Osteoblast (primary cell): ENCODE measurements at regions not wholly inside any gene's neighbourhood (a gene's known extent, or its start where the extent isn't known, plus 50 kb on each side); places are given as distances from the start of the nearest gene placed in this dataset.

Experiments used
- DNase-seq: peaks from one replicate; pipeline ENCODE4 v3.0.0; 2011; ENCODE audit warnings: low spot score, mixed read lengths; ENCODE audit not compliant: insufficient read length; ENCODE audit errors: missing footprints
- H2AFZ ChIP-seq: 2 replicates; pipeline ENCODE4 v1.6.0; 2011; ENCODE audit warnings: mild to moderate bottlenecking, low read length
- H3K27ac ChIP-seq: 2 replicates; pipeline ENCODE4 v1.5.1; 2011; ENCODE audit warnings: mild to moderate bottlenecking, low read depth, low read length, moderate library complexity
- H3K27me3 ChIP-seq: 2 replicates; pipeline ENCODE4 v1.6.0; 2012; ENCODE audit warnings: mild to moderate bottlenecking, control low read depth, inconsistent platforms, low read length, moderate library complexity; ENCODE audit not compliant: insufficient read depth
- H3K36me3 ChIP-seq: 2 replicates; pipeline ENCODE4 v1.5.1; 2011; ENCODE audit warnings: mild to moderate bottlenecking, low read length, control low read depth, moderate library complexity; ENCODE audit not compliant: insufficient read depth
- H3K4me1 ChIP-seq: 2 replicates; pipeline ENCODE4 v1.5.1; 2011; ENCODE audit warnings: mild to moderate bottlenecking, low read length, control low read depth, moderate library complexity; ENCODE audit not compliant: insufficient read depth
- H3K4me2 ChIP-seq: 2 replicates; pipeline ENCODE4 v1.6.0; 2011; ENCODE audit warnings: mild to moderate bottlenecking, low read length; ENCODE audit not compliant: insufficient read depth
- H3K4me3 ChIP-seq: fragments of 200-600 bp; sonication (generic); 3 replicates; pipeline ENCODE4 v1.5.1; 2012; ENCODE audit warnings: mild to moderate bottlenecking, low read length, inconsistent platforms; ENCODE audit not compliant: insufficient read depth
- H3K79me2 ChIP-seq: 2 replicates; pipeline ENCODE4 v1.6.0; 2012; ENCODE audit warnings: mild to moderate bottlenecking, low read length, control low read depth, inconsistent platforms; ENCODE audit not compliant: insufficient read depth
- H3K9me3 ChIP-seq: 2 replicates; pipeline ENCODE4 v1.5.1; 2011; ENCODE audit warnings: low read depth, low read length, control low read depth
- H4K20me1 ChIP-seq: 2 replicates; pipeline ENCODE4 v1.6.0; 2012; ENCODE audit warnings: mild to moderate bottlenecking, low read length, control low read depth; ENCODE audit not compliant: insufficient read depth
- CTCF ChIP-seq: IDR thresholded peaks from 2 replicates; pipeline ENCODE4 v1.5.1; 2011; ENCODE audit warnings: mild to moderate bottlenecking, low read depth, low read length, moderate library complexity; ENCODE audit errors: extremely low read depth

DNA sequence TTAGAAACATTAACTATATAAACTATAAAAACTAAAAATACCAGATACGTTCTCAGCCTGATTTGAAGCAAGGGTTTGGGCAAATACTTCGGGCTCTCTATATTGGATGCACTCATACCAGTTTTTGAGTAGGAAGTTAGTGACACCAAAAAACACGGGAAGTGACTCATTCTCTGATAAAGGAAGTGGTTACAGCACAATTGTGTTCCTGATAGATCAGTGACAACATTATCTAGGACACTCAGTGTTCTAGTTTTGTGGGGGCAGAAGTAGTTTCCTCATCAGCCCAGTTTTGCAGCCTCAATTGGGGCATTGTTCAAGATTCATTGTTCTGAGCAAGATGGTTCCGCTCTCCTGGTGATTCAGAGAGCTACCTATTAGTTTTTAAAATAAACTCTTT is 469.6 kb upstream of the DPPA4 start:
- no peak for DNase-seq
- Histone ChIP-seq H3K36me3 (no peaks in the 10 kb centered on the region), H3K27me3 (no peaks in the 10 kb centered on the region), H3K9me3 (no peaks in the 10 kb centered on the region), H3K79me2 (no peaks in the 10 kb centered on the region), H3K4me3 (no peak overlapping the region), H3K27ac (no peak overlapping the region), H4K20me1 (no peaks in the 10 kb centered on the region), H2AFZ (no peak overlapping the region), H3K4me1 (no peaks in the 10 kb centered on the region), H3K4me2 (no peak overlapping the region)
- no peak for TF ChIP-seq CTCF

DNA sequence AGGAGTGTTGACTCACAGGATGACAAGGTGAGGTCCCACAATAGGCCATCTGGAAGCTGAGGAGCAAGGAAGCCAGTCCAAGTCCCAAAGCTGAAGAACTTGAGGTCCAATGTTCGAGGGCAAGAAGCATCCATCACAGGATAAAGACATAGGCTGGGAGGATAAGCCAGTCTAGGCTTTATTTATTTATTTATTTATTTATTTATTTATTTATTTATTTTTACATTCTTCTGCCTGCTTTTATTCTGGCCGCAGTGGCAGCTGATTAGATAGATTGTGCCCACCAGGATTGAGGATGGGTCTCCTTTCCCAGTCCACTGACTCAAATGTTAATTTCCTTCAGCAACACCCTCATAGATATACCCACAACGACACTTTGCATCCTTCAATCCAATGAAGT is 472.2 kb upstream of the DPPA4 start:
- no peak overlapping the region for H3K4me3 ChIP-seq
- DNase-seq: no peak
- no peaks in the 10 kb centered on the region for H3K79me2 ChIP-seq
- H3K27ac ChIP-seq: no peak overlapping the region
- no peak for TF ChIP-seq CTCF
- H3K4me2 ChIP-seq: no peak overlapping the region
- no peaks in the 10 kb centered on the region for H3K36me3 ChIP-seq
- no peaks in the 10 kb centered on the region for H4K20me1 ChIP-seq
- H2AFZ ChIP-seq: no peak overlapping the region
- H3K4me1 ChIP-seq: no peaks in the 10 kb centered on the region
- no peaks in the 10 kb centered on the region for H3K27me3 ChIP-seq
- no peaks in the 10 kb centered on the region for H3K9me3 ChIP-seq

- no peak overlapping the region for H3K4me2 ChIP-seq
- TF ChIP-seq CTCF: no peak
- H4K20me1 ChIP-seq: no peaks in the 10 kb centered on the region
- no peaks in the 10 kb centered on the region for H3K27me3 ChIP-seq
- H3K4me1 ChIP-seq: no peaks in the 10 kb centered on the region
- no peaks in the 10 kb centered on the region for H3K79me2 ChIP-seq
- H3K9me3 ChIP-seq: no peaks in the 10 kb centered on the region
- no peaks in the 10 kb centered on the region for H3K36me3 ChIP-seq
- H2AFZ ChIP-seq: no peak overlapping the region
- H3K27ac ChIP-seq: no peak overlapping the region
- DNase-seq: no peak
- H3K4me3 ChIP-seq: no peak overlapping the region
These were observed 480.7 kb upstream of the DPPA4 start for GRCh38 chr3:109818081-109818480.

GRCh38 chr3:109819734-109820133 is 482.4 kb upstream of the DPPA4 start:
- Histone ChIP-seq H3K79me2 (no peaks in the 10 kb centered on the region), H3K4me2 (no peak overlapping the region), H3K36me3 (no peaks in the 10 kb centered on the region), H2AFZ (no peak overlapping the region), H3K4me1 (no peaks in the 10 kb centered on the region), H3K27me3 (no peaks in the 10 kb centered on the region), H3K4me3 (no peak overlapping the region), H3K9me3 (no peaks in the 10 kb centered on the region), H4K20me1 (no peaks in the 10 kb centered on the region), H3K27ac (no peak overlapping the region)
- no peak for TF ChIP-seq CTCF
- no peak for DNase-seq
